ENCODE measurements at regions not wholly inside any gene's neighbourhood (a gene's known extent, or its start where the extent isn't known, plus 50 kb on each side); places are given as distances from the start of the nearest gene placed in this dataset.
"Not testable (repeated sequence)": the region's sequence is repeated elsewhere in the genome, so short reads cannot be mapped to it uniquely, and the experiment has no call there.

GRCh38 chr9:87041553-87042235 lies 94.4 kb upstream of the GAS1 start:
- not testable (repeated sequence) for DNase-seq (ENCODE audit: low read depth in 2 of 3, low spot score in 2 of 3)

GRCh38 chr9:87049929-87050608 lies 102.8 kb upstream of the GAS1 start:
- DNase-seq (ENCODE audit: low read depth in 2 of 3, low spot score in 2 of 3): not testable (repeated sequence)

- DNase-seq (ENCODE audit: low read depth in 2 of 3, low spot score in 2 of 3): no peak
Measured at GRCh38 chr9:87054999-87055686, 107.8 kb upstream of the GAS1 start.

GRCh38 chr9:87059772-87060171 lies 112.5 kb upstream of the GAS1 start:
- no peak for DNase-seq (ENCODE audit: low read depth in 2 of 3, low spot score in 2 of 3)

DNA sequence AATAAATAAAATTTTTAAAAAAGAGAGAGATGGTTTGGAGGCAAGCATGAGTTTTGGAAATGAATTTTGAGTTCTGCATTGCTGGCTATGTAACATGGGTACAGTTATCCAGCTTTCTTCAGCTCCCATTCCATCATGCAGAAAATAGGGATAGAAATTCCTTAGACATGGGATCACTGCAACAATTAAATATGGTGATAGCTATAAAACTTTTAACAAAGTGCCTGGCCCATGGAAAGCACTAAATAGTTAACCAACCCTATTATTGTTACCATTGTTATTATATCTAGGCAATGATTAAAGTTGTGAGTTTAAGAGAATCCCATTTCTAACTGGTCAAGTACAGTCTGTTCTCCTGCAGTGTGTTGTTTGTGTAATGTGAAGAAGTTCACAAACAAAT lies 115.4 kb upstream of the GAS1 start:
- DNase-seq (ENCODE audit: low read depth in 2 of 3, low spot score in 2 of 3): no peak

- no peak for DNase-seq (ENCODE audit: low read depth in 2 of 3, low spot score in 2 of 3)
Measured at GRCh38 chr9:87063246-87063645, 115.9 kb upstream of the GAS1 start.

DNA sequence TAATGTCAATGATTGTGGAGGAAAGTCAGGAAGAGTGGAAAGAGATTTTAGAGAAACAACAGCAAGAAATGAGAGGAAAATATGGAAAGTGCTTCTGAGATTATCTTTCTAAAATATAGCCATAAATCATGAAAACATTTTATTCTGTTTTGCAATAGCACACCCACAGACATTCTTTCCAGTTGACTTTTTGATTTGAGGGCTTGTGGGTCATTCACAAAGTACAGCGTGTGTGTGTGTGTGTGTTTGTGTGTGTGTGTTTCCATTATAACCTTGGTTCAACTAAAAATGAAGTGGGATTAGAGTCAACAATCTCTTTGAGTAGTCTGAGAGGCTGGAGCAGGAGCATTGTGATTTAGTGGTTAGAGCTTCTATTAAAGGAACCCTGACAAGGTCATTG lies 116.6 kb upstream of the GAS1 start:
- no peak for DNase-seq (ENCODE audit: low read depth in 2 of 3, low spot score in 2 of 3)

- no peak for DNase-seq (ENCODE audit: low read depth in 2 of 3, low spot score in 2 of 3)
Measured at GRCh38 chr9:87064311-87064710, 117.0 kb upstream of the GAS1 start.

- no peak for DNase-seq (ENCODE audit: low read depth in 2 of 3, low spot score in 2 of 3)
Measured at GRCh38 chr9:87065981-87066380, 118.7 kb upstream of the GAS1 start.

DNA sequence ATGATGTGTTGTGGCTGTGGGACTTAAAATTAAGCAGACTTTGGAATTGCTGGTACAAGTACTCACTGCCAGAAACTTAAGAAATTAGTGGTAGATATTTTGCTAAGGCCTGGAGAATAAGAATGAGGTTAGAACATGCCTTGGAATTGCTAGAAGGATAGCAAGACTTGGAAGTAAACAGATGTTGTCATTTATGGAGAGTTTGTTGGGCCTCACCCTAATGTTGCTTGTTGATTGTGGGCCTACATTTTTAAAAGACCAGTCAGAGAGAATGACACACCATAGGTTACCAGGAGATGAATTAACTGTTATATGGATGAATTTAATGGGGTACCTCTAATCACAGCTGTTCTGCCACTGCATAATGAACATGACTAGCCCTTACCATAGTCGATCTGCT lies 120.1 kb upstream of the GAS1 start:
- no peak for DNase-seq (ENCODE audit: low read depth in 2 of 3, low spot score in 2 of 3)

GRCh38 chr9:87068177-87068840 lies 121.0 kb upstream of the GAS1 start:
- no peak for DNase-seq (ENCODE audit: low read depth in 2 of 3, low spot score in 2 of 3)

DNA sequence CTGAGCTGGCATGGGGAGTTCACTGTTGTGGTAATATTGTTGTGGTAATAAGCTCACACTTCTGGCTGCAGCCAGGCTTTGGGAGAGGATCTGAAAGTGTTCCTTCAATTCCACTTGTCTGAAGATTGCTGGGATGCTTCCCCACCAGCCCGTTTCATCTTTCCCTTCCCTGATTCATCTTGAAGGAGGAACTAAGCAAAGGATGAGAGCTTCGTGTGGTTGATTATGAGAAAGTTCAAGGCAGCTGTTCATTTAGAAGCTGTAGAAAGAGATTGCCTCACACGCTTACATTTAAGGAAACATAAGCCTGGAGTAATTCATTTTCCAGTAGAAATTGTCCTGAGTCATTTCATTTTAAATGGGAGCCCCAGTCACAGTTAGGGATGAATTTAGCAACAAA lies 122.4 kb upstream of the GAS1 start:
- DNase-seq (ENCODE audit: low read depth in 2 of 3, low spot score in 2 of 3): no peak

DNA sequence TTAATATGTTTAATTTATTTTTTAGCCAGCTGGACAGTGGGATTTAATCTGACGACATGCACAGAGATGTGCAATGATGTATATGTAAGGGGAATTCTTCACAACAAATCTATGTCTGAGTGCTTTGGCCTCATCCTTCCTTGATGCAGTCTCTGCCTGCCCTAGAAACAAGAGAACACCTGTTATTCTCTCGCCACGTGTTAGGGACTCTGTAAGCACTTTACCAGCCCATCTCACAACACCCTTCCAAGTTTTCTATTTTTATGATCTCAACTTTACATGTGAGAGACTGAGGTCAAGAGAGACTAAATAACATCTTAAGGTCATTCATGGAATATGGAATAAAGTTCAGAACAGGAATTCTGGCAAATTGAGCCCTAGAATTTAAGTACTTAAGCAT lies 123.0 kb upstream of the GAS1 start:
- no peak for DNase-seq (ENCODE audit: low read depth in 2 of 3, low spot score in 2 of 3)

- no peak for DNase-seq (ENCODE audit: low read depth in 2 of 3, low spot score in 2 of 3)
Measured at GRCh38 chr9:87071473-87071872, 124.2 kb upstream of the GAS1 start.

DNA sequence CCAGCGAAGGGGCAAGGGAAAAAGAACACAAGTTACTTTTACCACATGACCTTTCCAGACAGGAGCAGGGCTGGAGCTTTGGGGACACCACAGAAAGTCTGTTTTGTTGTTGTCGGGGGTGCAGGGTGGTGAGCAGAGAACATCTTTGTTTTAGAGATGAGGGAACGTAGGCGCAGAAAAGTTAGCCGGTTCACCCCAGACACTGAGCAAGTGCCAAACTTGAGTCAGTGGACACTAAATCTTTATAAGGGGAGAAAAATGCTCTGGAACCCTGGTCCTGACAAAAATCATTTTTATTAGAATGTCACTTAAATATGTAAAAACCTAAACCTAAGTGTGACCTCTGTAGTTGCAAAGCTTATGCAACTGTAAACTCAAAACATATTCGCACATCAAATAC lies 126.4 kb upstream of the GAS1 start:
- DNase-seq (ENCODE audit: low read depth in 2 of 3, low spot score in 2 of 3): no peak

- no peak for DNase-seq (ENCODE audit: low read depth in 2 of 3, low spot score in 2 of 3)
Measured at GRCh38 chr9:87075537-87075936, 128.2 kb upstream of the GAS1 start.

GRCh38 chr9:87076825-87077224 lies 129.5 kb upstream of the GAS1 start:
- no peak for DNase-seq (ENCODE audit: low read depth in 2 of 3, low spot score in 2 of 3)

- DNase-seq (ENCODE audit: low read depth in 2 of 3, low spot score in 2 of 3): no peak
Measured at GRCh38 chr9:87077986-87078385, 130.7 kb upstream of the GAS1 start.

GRCh38 chr9:87080512-87081264 lies 133.4 kb upstream of the GAS1 start:
- DNase-seq (ENCODE audit: low read depth in 2 of 3, low spot score in 2 of 3): no peak

GRCh38 chr9:87081503-87081902 lies 134.2 kb upstream of the GAS1 start:
- DNase-seq (ENCODE audit: low read depth in 2 of 3, low spot score in 2 of 3): no peak

DNA sequence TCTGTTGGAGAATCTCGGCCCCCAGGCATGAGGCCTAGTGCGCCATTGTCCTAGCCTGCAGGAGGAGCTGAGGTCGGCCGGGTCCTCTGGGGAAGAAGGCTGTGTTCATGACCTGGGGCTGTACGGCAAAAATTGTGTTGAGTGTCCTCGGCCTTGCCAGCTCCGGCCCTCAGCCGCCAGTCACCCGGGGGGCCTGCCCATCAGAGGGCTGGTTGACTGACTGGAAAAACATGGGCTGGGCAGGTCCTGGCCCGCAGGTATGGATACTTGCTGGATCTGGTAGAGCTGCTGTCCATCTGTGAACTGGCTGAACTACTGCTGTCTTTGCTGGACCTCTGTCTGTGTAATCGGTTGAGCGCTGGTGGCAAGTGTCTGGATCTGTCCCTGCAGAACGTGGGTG lies 136.7 kb upstream of the GAS1 start:
- no peak for DNase-seq (ENCODE audit: low read depth in 2 of 3, low spot score in 2 of 3)

All from hematopoietic multipotent progenitor cell (in vitro differentiated cells).